WTC11 (cell line): ENCODE measurements at regions not wholly inside any gene's neighbourhood (a gene's known extent, or its start where the extent isn't known, plus 50 kb on each side); places are given as distances from the start of the nearest gene placed in this dataset.

Source experiments
- ATAC-seq: fragments of 200-7000 bp; cut with Tn5 transposase; 2 replicates; pipeline ENCODE4 v1.10.0; 2021; ENCODE audit warnings: mild to moderate bottlenecking, moderate library complexity
- CTCF ChIA-PET: fragments of 300-600 bp; sonication (Branson Sonifier 250); formaldehyde crosslinking; loops from one replicate; lab custom pipeline; 2021; ENCODE audit warnings: antibody characterized with exemption; lab: Charles Lee
- POLR2A ChIA-PET: fragments of 350-600 bp; sonication (Branson Sonifier 250); formaldehyde crosslinking; loops from one replicate; lab custom pipeline; 2021; ENCODE audit warnings: antibody characterized with exemption; lab: Charles Lee
- DNase-seq: peaks from one replicate; pipeline ENCODE4 v3.0.0; 2021; ENCODE audit warnings: low spot score
- H3K27ac Mint-ChIP-seq: 2 replicates; pipeline ENCODE4 v1.8.0; 2021; ENCODE audit warnings: mixed read lengths
- H3K27me3 Mint-ChIP-seq: 2 replicates; pipeline ENCODE4 v1.8.0; 2021; ENCODE audit warnings: low read depth, mild to moderate bottlenecking, moderate library complexity, mixed read lengths
- H3K36me3 Mint-ChIP-seq: 2 replicates; pipeline ENCODE4 v1.8.0; 2021; ENCODE audit warnings: mixed read lengths
- H3K4me1 Mint-ChIP-seq: 2 replicates; pipeline ENCODE4 v1.8.0; 2022; ENCODE audit warnings: mixed read lengths
- H3K4me3 Mint-ChIP-seq: 2 replicates; pipeline ENCODE4 v1.8.0; 2021; ENCODE audit warnings: mild to moderate bottlenecking, moderate library complexity, mixed read lengths
- H3K9me3 Mint-ChIP-seq: 2 replicates; pipeline ENCODE4 v1.8.0; 2021; ENCODE audit warnings: mixed read lengths
- CREM ChIP-seq: sonication (generic); formaldehyde crosslinking; IDR thresholded peaks from 2 replicates; pipeline ENCODE4 v1.8.1; 2022; ENCODE audit warnings: mild to moderate bottlenecking, missing genetic modification reagents, moderate library complexity
- ESRRA ChIP-seq: sonication (generic); formaldehyde crosslinking; IDR thresholded peaks from 2 replicates; pipeline ENCODE4 v1.8.1; 2022; ENCODE audit warnings: mild to moderate bottlenecking, missing genetic modification reagents, borderline replicate concordance
- JUN ChIP-seq: sonication (generic); formaldehyde crosslinking; IDR thresholded peaks from 2 replicates; pipeline ENCODE4 v1.8.0; 2023; ENCODE audit warnings: mild to moderate bottlenecking, missing genetic modification reagents
- KAT7 ChIP-seq: sonication (generic); formaldehyde crosslinking; IDR thresholded peaks from 2 replicates; pipeline ENCODE4 v1.8.1; 2023; ENCODE audit warnings: missing genetic modification reagents, mild to moderate bottlenecking, borderline replicate concordance
- MYBL2 ChIP-seq: sonication (generic); formaldehyde crosslinking; IDR thresholded peaks from 2 replicates; pipeline ENCODE4 v1.8.1; 2023; ENCODE audit warnings: mild to moderate bottlenecking, moderate library complexity, missing genetic modification reagents
- NFATC4 ChIP-seq: fragments of 250-450 bp; sonication (Bioruptor Pico); IDR thresholded peaks from 2 replicates; pipeline ENCODE4 v1.9.0; 2021; ENCODE audit warnings: mild to moderate bottlenecking
- NR3C1 ChIP-seq: sonication (generic); formaldehyde crosslinking; conservative IDR thresholded peaks from 2 replicates; pipeline ENCODE4 v1.8.1; 2023; ENCODE audit warnings: low read depth, mild to moderate bottlenecking, missing genetic modification reagents
- RORB ChIP-seq: fragments of 250-450 bp; sonication (Bioruptor Pico); IDR thresholded peaks from 2 replicates; pipeline ENCODE4 v1.9.0; 2021; ENCODE audit warnings: mild to moderate bottlenecking
- SMAD4 ChIP-seq: sonication (generic); formaldehyde crosslinking; IDR thresholded peaks from 2 replicates; pipeline ENCODE4 v1.8.0; 2022; ENCODE audit warnings: mild to moderate bottlenecking, missing genetic modification reagents
- TCF7 ChIP-seq: sonication (generic); formaldehyde crosslinking; IDR thresholded peaks from 2 replicates; pipeline ENCODE4 v1.8.0; 2022; ENCODE audit warnings: mild to moderate bottlenecking, low read depth, missing genetic modification reagents, moderate library complexity
- TEAD1 ChIP-seq: sonication (generic); formaldehyde crosslinking; IDR thresholded peaks from 2 replicates; pipeline ENCODE4 v1.8.0; 2022; ENCODE audit warnings: mild to moderate bottlenecking, missing genetic modification reagents
- ZNF219 ChIP-seq: sonication (generic); formaldehyde crosslinking; IDR thresholded peaks from 2 replicates; pipeline ENCODE4 v1.8.0; 2023; ENCODE audit warnings: missing genetic modification reagents, mild to moderate bottlenecking, borderline replicate concordance
- ZNF416 ChIP-seq: fragments of 250-450 bp; sonication (Bioruptor Pico); IDR thresholded peaks from 2 replicates; pipeline ENCODE4 v1.9.0; 2021; ENCODE audit warnings: mild to moderate bottlenecking, inconsistent platforms
- TF ChIP-seq, protein P1 (sequence below): fragments of 250-450 bp; sonication (Bioruptor Pico); IDR thresholded peaks from 2 replicates; pipeline ENCODE4 v2.1.2; 2022; ENCODE audit warnings: mild to moderate bottlenecking, moderate library complexity
- TF ChIP-seq, protein P2 (sequence below): sonication (generic); formaldehyde crosslinking; IDR thresholded peaks from 2 replicates; pipeline ENCODE4 v1.8.1; 2023; ENCODE audit warnings: mild to moderate bottlenecking, missing genetic modification reagents, moderate library complexity
- TF ChIP-seq, protein P3 (sequence below): fragments of 250-450 bp; sonication (Bioruptor Pico); IDR thresholded peaks from 2 replicates; pipeline ENCODE4 v1.9.0; 2021; ENCODE audit warnings: moderate library complexity, mild to moderate bottlenecking, inconsistent platforms, borderline replicate concordance
- TF ChIP-seq, protein P4 (sequence below): sonication (generic); formaldehyde crosslinking; IDR thresholded peaks from 2 replicates; pipeline ENCODE4 v1.8.1; 2022; ENCODE audit warnings: mild to moderate bottlenecking, missing genetic modification reagents, moderate library complexity, borderline replicate concordance
- TF ChIP-seq, protein P5 (sequence below): sonication (generic); formaldehyde crosslinking; IDR thresholded peaks from 2 replicates; pipeline ENCODE4 v1.8.1; 2022; ENCODE audit warnings: missing genetic modification reagents, borderline replicate concordance
- TF ChIP-seq, protein P6 (sequence below): sonication (generic); formaldehyde crosslinking; conservative IDR thresholded peaks from 2 replicates; pipeline ENCODE4 v1.8.1; 2023; ENCODE audit warnings: mild to moderate bottlenecking, low read depth, missing genetic modification reagents, moderate library complexity

DNA sequence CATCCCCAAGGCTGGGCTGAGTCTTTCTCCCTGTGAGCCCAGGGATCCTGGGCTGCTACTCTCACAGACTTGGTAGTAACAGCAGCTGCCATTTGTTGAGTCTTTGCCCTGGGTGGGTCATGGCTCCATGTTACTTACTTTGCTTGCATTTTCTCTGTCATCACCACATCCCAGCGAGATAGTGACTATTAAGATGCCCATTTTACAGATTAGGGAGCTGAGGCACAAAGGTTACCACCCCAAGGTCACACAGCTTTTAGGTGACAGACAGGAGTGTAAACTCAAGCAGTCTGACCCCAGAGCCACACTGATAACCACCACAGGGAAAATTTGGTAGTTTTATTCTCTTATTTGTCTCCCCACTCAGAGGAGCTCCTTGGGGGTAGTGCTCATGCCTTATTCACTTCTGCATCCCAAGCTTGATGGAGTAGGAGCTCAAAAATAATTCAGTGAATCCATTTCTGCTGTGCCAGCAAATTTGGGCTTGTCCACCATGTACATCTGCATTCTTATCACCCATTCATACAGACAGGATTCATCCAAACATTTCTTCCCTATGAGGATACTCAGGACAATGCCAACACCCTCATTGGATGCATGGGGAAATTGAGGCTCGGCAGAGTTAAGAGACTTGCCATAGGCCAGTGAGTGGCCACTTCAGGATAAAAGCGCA is 263.2 kb downstream of the CBLN1 start:
- ChIA-PET POLR2A (interaction anchor here (0.6 kb wide), 1 partner anchor 123 kb away, joined by 5 read pairs; no protein-coding TSS in a partner anchor), CTCF (interaction anchor here (0.6 to 1.9 kb wide), 3 partner anchors 11 to 343 kb away, joined by 3 to 9 read pairs (median 4); no protein-coding TSS in a partner anchor)
- DNase-seq: no peak
- TF ChIP-seq SMAD4 (CRISPR knock-in tag): no peak
- TF ChIP-seq ESRRA (CRISPR knock-in tag): peak; percentile 85; the same call in 1 of the 2 replicates
- H3K4me3 Mint-ChIP-seq: no peak overlapping the region
- no peaks in the 10 kb centered on the region for H3K36me3 Mint-ChIP-seq
- no peak overlapping the region for H3K27ac Mint-ChIP-seq
- ATAC-seq: no peak
- peaks cover 44% of the 10 kb centered on the region for H3K4me1 Mint-ChIP-seq
- H3K27me3 Mint-ChIP-seq: peaks cover under 1% of the 10 kb centered on the region; the same call in 1 of the 2 replicates
- H3K9me3 Mint-ChIP-seq: no peaks in the 10 kb centered on the region

DNA sequence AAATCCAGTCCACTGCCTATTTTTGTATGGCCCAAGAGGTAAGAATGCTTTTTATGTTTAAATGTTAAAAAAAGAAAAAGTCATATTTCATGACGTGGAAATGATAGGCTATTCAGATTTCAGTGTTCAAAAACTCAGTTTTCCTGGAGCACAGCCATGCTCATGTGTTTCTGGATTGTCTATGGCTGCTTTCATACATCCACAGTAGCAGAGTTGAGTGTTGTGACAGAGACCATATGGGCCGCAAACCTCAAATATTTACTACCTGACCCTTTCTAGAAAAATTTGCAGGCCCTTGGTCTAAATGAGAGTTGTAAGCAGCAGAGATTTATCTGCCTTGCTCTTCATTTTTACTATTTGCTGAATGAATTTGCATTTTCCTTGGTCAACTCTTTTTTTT is 264.1 kb downstream of the CBLN1 start:
- no peaks in the 10 kb centered on the region for H3K36me3 Mint-ChIP-seq
- no peak overlapping the region for H3K27ac Mint-ChIP-seq
- no peaks in the 10 kb centered on the region; the same call in 1 of the 2 replicates for H3K27me3 Mint-ChIP-seq
- H3K4me3 Mint-ChIP-seq: no peak overlapping the region
- TF ChIP-seq KAT7: no peak
- TF ChIP-seq MYBL2 (CRISPR knock-in tag): no peak
- no peak for TF ChIP-seq CREM (CRISPR knock-in tag)
- TF ChIP-seq RORB (CRISPR knock-in tag): no peak
- TF ChIP-seq, protein P1, sequence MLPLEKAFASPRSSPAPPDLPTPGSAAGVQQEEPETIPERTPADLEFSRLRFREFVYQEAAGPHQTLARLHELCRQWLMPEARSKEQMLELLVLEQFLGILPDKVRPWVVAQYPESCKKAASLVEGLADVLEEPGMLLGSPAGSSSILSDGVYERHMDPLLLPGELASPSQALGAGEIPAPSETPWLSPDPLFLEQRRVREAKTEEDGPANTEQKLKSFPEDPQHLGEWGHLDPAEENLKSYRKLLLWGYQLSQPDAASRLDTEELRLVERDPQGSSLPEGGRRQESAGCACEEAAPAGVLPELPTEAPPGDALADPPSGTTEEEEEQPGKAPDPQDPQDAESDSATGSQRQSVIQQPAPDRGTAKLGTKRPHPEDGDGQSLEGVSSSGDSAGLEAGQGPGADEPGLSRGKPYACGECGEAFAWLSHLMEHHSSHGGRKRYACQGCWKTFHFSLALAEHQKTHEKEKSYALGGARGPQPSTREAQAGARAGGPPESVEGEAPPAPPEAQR: no peak
- TF ChIP-seq, protein P2, sequence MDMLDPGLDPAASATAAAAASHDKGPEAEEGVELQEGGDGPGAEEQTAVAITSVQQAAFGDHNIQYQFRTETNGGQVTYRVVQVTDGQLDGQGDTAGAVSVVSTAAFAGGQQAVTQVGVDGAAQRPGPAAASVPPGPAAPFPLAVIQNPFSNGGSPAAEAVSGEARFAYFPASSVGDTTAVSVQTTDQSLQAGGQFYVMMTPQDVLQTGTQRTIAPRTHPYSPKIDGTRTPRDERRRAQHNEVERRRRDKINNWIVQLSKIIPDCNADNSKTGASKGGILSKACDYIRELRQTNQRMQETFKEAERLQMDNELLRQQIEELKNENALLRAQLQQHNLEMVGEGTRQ (CRISPR knock-in tag): no peak
- TF ChIP-seq, protein P3, sequence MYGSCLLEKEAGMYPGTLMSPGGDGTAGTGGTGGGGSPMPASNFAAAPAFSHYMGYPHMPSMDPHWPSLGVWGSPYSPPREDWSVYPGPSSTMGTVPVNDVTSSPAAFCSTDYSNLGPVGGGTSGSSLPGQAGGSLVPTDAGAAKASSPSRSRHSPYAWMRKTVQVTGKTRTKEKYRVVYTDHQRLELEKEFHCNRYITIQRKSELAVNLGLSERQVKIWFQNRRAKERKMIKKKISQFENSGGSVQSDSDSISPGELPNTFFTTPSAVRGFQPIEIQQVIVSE (CRISPR knock-in tag): no peak
- TF ChIP-seq, all 79 proteins: peak for 0
- ATAC-seq: no peak
- DNase-seq: no peak
- Mint-ChIP-seq H3K4me1 (peaks cover 42% of the 10 kb centered on the region), H3K9me3 (no peaks in the 10 kb centered on the region)
- ChIA-PET CTCF (no interaction called here), POLR2A (interaction anchor here (0.5 to 0.6 kb wide), 2 partner anchors 122 to 405 kb away, joined by 4 to 5 read pairs; no protein-coding TSS in a partner anchor)

DNA sequence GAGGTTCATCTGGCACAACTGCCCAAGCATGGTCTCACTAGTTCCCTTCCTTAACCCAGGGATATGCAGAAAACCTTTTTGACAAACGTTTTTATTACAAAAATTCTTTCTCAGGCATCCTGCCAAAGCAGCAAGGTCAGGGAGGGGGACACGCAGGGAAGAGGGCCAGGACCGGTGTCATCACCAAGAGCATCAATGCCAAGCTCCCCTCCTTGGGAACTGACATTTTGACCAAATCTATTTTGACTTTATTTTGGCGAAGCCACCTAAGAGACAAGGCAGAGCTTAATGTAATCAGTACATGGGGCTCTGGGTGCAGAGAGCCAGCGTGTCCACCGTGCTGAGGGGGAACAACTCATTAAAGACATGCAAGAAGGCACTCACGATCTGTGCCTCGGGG is 265.2 kb downstream of the CBLN1 start:
- TF ChIP-seq TEAD1 (CRISPR knock-in tag) (no peak), NR3C1 (CRISPR knock-in tag) (no peak)
- Mint-ChIP-seq H3K27me3 (no peaks in the 10 kb centered on the region; the same call in 1 of the 2 replicates), H3K9me3 (no peaks in the 10 kb centered on the region), H3K27ac (no peak overlapping the region), H3K4me1 (peaks cover 40% of the 10 kb centered on the region), H3K4me3 (no peak overlapping the region), H3K36me3 (no peaks in the 10 kb centered on the region)
- ATAC-seq: no peak
- POLR2A ChIA-PET: no interaction called here
- no peak for DNase-seq
- CTCF ChIA-PET: no interaction called here

DNA sequence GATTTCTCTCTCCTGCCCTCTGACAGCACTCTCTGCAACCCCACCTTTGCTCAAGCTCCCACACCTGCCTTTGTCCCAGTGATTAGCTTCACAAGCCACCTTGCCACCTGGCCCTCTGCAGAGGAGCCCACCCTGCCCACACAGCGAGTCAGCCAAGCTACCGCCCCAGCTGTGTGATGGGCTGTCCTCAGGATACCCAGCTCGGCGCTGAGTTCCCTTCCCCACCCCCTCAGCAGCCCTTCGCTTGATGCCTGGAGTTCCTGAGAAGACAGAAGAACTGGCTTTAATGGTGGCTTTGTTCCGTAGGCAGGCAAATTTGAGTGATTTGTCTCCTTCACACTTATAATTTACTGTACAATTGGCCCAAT is 266.4 kb downstream of the CBLN1 start:
- ChIA-PET CTCF (interaction anchor here (0.6 to 1.6 kb wide), 3 partner anchors 334 to 353 kb away, joined by 3 to 8 read pairs (median 4); no protein-coding TSS in a partner anchor), POLR2A (no interaction called here)
- H3K27ac Mint-ChIP-seq: no peak overlapping the region
- TF ChIP-seq, protein P4, sequence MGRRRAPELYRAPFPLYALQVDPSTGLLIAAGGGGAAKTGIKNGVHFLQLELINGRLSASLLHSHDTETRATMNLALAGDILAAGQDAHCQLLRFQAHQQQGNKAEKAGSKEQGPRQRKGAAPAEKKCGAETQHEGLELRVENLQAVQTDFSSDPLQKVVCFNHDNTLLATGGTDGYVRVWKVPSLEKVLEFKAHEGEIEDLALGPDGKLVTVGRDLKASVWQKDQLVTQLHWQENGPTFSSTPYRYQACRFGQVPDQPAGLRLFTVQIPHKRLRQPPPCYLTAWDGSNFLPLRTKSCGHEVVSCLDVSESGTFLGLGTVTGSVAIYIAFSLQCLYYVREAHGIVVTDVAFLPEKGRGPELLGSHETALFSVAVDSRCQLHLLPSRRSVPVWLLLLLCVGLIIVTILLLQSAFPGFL: no peak
- TF ChIP-seq, protein P5, sequence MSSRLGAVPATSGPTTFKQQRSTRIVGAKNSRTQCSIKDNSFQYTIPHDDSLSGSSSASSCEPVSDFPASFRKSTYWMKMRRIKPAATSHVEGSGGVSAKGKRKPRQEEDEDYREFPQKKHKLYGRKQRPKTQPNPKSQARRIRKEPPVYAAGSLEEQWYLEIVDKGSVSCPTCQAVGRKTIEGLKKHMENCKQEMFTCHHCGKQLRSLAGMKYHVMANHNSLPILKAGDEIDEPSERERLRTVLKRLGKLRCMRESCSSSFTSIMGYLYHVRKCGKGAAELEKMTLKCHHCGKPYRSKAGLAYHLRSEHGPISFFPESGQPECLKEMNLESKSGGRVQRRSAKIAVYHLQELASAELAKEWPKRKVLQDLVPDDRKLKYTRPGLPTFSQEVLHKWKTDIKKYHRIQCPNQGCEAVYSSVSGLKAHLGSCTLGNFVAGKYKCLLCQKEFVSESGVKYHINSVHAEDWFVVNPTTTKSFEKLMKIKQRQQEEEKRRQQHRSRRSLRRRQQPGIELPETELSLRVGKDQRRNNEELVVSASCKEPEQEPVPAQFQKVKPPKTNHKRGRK (CRISPR knock-in tag): no peak
- TF ChIP-seq NFATC4 (CRISPR knock-in tag): no peak
- TF ChIP-seq, protein P6, sequence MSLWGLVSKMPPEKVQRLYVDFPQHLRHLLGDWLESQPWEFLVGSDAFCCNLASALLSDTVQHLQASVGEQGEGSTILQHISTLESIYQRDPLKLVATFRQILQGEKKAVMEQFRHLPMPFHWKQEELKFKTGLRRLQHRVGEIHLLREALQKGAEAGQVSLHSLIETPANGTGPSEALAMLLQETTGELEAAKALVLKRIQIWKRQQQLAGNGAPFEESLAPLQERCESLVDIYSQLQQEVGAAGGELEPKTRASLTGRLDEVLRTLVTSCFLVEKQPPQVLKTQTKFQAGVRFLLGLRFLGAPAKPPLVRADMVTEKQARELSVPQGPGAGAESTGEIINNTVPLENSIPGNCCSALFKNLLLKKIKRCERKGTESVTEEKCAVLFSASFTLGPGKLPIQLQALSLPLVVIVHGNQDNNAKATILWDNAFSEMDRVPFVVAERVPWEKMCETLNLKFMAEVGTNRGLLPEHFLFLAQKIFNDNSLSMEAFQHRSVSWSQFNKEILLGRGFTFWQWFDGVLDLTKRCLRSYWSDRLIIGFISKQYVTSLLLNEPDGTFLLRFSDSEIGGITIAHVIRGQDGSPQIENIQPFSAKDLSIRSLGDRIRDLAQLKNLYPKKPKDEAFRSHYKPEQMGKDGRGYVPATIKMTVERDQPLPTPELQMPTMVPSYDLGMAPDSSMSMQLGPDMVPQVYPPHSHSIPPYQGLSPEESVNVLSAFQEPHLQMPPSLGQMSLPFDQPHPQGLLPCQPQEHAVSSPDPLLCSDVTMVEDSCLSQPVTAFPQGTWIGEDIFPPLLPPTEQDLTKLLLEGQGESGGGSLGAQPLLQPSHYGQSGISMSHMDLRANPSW (CRISPR knock-in tag): no peak
- TF ChIP-seq TCF7 (CRISPR knock-in tag): no peak
- TF ChIP-seq, protein P2 (CRISPR knock-in tag): no peak
- TF ChIP-seq ZNF416: no peak
- TF ChIP-seq ZNF219 (CRISPR knock-in tag): no peak
- TF ChIP-seq JUN (CRISPR knock-in tag): no peak

More for the DNA sequence above, 266.4 kb downstream of the CBLN1 start:
- no peaks in the 10 kb centered on the region for H3K9me3 Mint-ChIP-seq
- peaks cover 28% of the 10 kb centered on the region for H3K4me1 Mint-ChIP-seq
- H3K27me3 Mint-ChIP-seq: no peaks in the 10 kb centered on the region; the same call in 1 of the 2 replicates
- H3K36me3 Mint-ChIP-seq: no peaks in the 10 kb centered on the region
- peak; percentile 58 for ATAC-seq
- H3K4me3 Mint-ChIP-seq: no peak overlapping the region
- DNase-seq: no peak
